Keratinocyte (primary cell): ENCODE measurements at regions not wholly inside any gene's neighbourhood (a gene's known extent, or its start where the extent isn't known, plus 50 kb on each side); places are given as distances from the start of the nearest gene placed in this dataset.

Experiments
- DNase-seq: peaks from one replicate; pipeline ENCODE4 v3.0.0-alpha.2; 2011; ENCODE audit warnings: low read depth, missing footprints, low spot score
- FAIRE-seq: peaks from 2 replicates; lab custom pipeline; 2011; peaks lifted over from hg19 to GRCh38; lab: Jason Lieb, UNC
- H2AFZ ChIP-seq: 2 replicates; pipeline ENCODE4 v1.6.0; 2012; ENCODE audit warnings: low read length, control low read depth, inconsistent platforms; ENCODE audit not compliant: control insufficient read depth
- H3K27ac ChIP-seq: 2 replicates; pipeline ENCODE4 v1.5.1; 2011; ENCODE audit warnings: low read length; ENCODE audit not compliant: control insufficient read depth, insufficient read depth
- H3K27me3 ChIP-seq: 3 replicates; pipeline ENCODE4 v1.6.0; 2011; ENCODE audit warnings: low read length; ENCODE audit not compliant: control insufficient read depth, insufficient read depth; ENCODE audit errors: extremely low read depth
- H3K36me3 ChIP-seq, 2 experiments: 2 replicates in 1 of 2; 3 replicates in 1 of 2; pipeline ENCODE4 v1.5.1; 2011; ENCODE audit warnings: low read length in 2 of 2, mild to moderate bottlenecking in 1 of 2; ENCODE audit not compliant: control insufficient read depth in 2 of 2, insufficient read depth in 2 of 2; ENCODE audit errors: extremely low read depth in 1 of 2
- H3K4me1 ChIP-seq: 3 replicates; pipeline ENCODE4 v1.5.1; 2011; ENCODE audit warnings: low read length; ENCODE audit not compliant: control insufficient read depth, insufficient read depth; ENCODE audit errors: extremely low read depth
- H3K4me2 ChIP-seq: 3 replicates; pipeline ENCODE4 v1.6.0; 2011; ENCODE audit warnings: low read depth, low read length; ENCODE audit not compliant: control insufficient read depth, insufficient read depth; ENCODE audit errors: extremely low read depth
- H3K4me3 ChIP-seq, 3 experiments: fragments of 200-600 bp in 1 of 3; sonication (generic) in 1 of 3; 2 replicates in 2 of 3; 3 replicates in 1 of 3; pipeline ENCODE4 v1.5.1; 2011 to 2016; ENCODE audit warnings: low read length in 3 of 3, mild to moderate bottlenecking in 3 of 3, control low read depth in 2 of 3, inconsistent platforms in 1 of 3, low read depth in 1 of 3, mixed read lengths in 1 of 3, mixed run types in 1 of 3, moderate library complexity in 1 of 3; ENCODE audit not compliant: control insufficient read depth in 2 of 3, insufficient read depth in 2 of 3; ENCODE audit errors: extremely low read depth in 1 of 3
- H3K79me2 ChIP-seq: 2 replicates; pipeline ENCODE4 v1.6.0; 2012; ENCODE audit warnings: low read length; ENCODE audit not compliant: control insufficient read depth, insufficient read depth
- H3K9ac ChIP-seq: 3 replicates; pipeline ENCODE4 v1.6.0; 2011; ENCODE audit warnings: low read length; ENCODE audit not compliant: control insufficient read depth, insufficient read depth; ENCODE audit errors: extremely low read depth
- H3K9me1 ChIP-seq: 3 replicates; pipeline ENCODE4 v1.6.0; 2011; ENCODE audit warnings: low read length; ENCODE audit not compliant: control insufficient read depth, insufficient read depth; ENCODE audit errors: extremely low read depth
- H3K9me3 ChIP-seq: 2 replicates; pipeline ENCODE4 v1.5.1; 2012; ENCODE audit warnings: low read depth, low read length; ENCODE audit not compliant: control insufficient read depth
- H4K20me1 ChIP-seq: 3 replicates; pipeline ENCODE4 v1.6.0; 2011; ENCODE audit warnings: low read length; ENCODE audit not compliant: control insufficient read depth, insufficient read depth; ENCODE audit errors: extremely low read depth
- CTCF ChIP-seq, 3 experiments: IDR thresholded peaks in 1 of 3; conservative IDR thresholded peaks in 1 of 3; optimal IDR thresholded peaks in 1 of 3; 2 replicates in 2 of 3; 3 replicates in 1 of 3; pipeline versions ENCODE3 to v1.5.1; 2011; ENCODE audit warnings: low read length in 3 of 3, mild to moderate bottlenecking in 3 of 3, moderate library complexity in 2 of 3, control low read depth in 1 of 3, inconsistent platforms in 1 of 3; ENCODE audit not compliant: insufficient read depth in 2 of 3; ENCODE audit errors: extremely low read depth in 1 of 3
- EZH2 ChIP-seq: IDR thresholded peaks from one replicate; pipeline ENCODE4 v1.6.1; 2012; ENCODE audit warnings: inconsistent platforms, mild to moderate bottlenecking, low read length, moderate library complexity
- dilution Hi-C: fragments of 300-500 bp; cut with MboI; formaldehyde crosslinking; loops from one replicate; pipeline ENCODE4 v1.7.0; 2020; ENCODE audit warnings: low sequenced_read_pairs; ENCODE audit not compliant: extremely low pct_ligation_motif_present

GRCh38 chr4:157576671-157577217 is 356.2 kb downstream of the GRIA2 start:
- dilution Hi-C loops = no loop called here
- Histone ChIP-seq H3K4me3 (no peak overlapping the region), H3K27me3 (no peaks in the 10 kb centered on the region), H3K9me3 (no peaks in the 10 kb centered on the region), H3K4me2 (no peak overlapping the region), H3K4me1 (no peaks in the 10 kb centered on the region), H4K20me1 (no peaks in the 10 kb centered on the region), H3K79me2 (no peaks in the 10 kb centered on the region), H3K9ac (no peak overlapping the region), H3K9me1 (no peaks in the 10 kb centered on the region), H2AFZ (no peak overlapping the region), H3K27ac (no peak overlapping the region), H3K36me3 (no peaks in the 10 kb centered on the region)
- FAIRE-seq (no peak), DNase-seq (no peak)
- no peak for TF ChIP-seq CTCF (optimal IDR thresholded peaks at IDR 0.05 in 1 of 3, IDR thresholded peaks at IDR 0.05 in 1 of 3, conservative IDR thresholded peaks at IDR 0.05 in 1 of 3; ENCODE audit: extremely low read depth in 1 of 3, insufficient read depth in 2 of 3, low read length in 3 of 3)
- TF ChIP-seq EZH2 = no peak

- H3K4me3 ChIP-seq = no peak overlapping the region
- H3K27me3 ChIP-seq = no peaks in the 10 kb centered on the region
- no peak overlapping the region for H2AFZ ChIP-seq
- H3K4me2 ChIP-seq = no peak overlapping the region
- dilution Hi-C loops = no loop called here
- DNase-seq (no peak), FAIRE-seq (no peak)
- H3K79me2 ChIP-seq = no peaks in the 10 kb centered on the region
- no peak overlapping the region for H3K9ac ChIP-seq
- H3K36me3 ChIP-seq = no peaks in the 10 kb centered on the region
- no peaks in the 10 kb centered on the region for H3K9me1 ChIP-seq
- TF ChIP-seq CTCF (optimal IDR thresholded peaks at IDR 0.05 in 1 of 3, IDR thresholded peaks at IDR 0.05 in 1 of 3, conservative IDR thresholded peaks at IDR 0.05 in 1 of 3; ENCODE audit: extremely low read depth in 1 of 3, insufficient read depth in 2 of 3, low read length in 3 of 3) = no peak
- no peak for TF ChIP-seq EZH2
- H3K4me1 ChIP-seq = no peaks in the 10 kb centered on the region
- H3K9me3 ChIP-seq = no peaks in the 10 kb centered on the region
- no peak overlapping the region for H3K27ac ChIP-seq
- H4K20me1 ChIP-seq = no peaks in the 10 kb centered on the region
These were observed 354.8 kb downstream of the GRIA2 start for GRCh38 chr4:157575339-157575738.
